NCI-H2196 treated with DMSO at 0.1 percent for 48 hours (cell line): ENCODE measurements at regions not wholly inside any gene's neighbourhood (a gene's known extent, or its start where the extent isn't known, plus 50 kb on each side); places are given as distances from the start of the nearest gene placed in this dataset.
"Not testable (repeated sequence)": the region's sequence is repeated elsewhere in the genome, so short reads cannot be mapped to it uniquely, and the experiment has no call there.

Experiments used
- DNase-seq: peaks from one replicate; lab custom pipeline; 2025; ENCODE audit not compliant: unreplicated experiment; lab: John Stamatoyannopoulos, UW

GRCh38 chr4:138634915-138635314 is 380.7 kb upstream of the NOCT start:
- DNase-seq, result no peak

DNA sequence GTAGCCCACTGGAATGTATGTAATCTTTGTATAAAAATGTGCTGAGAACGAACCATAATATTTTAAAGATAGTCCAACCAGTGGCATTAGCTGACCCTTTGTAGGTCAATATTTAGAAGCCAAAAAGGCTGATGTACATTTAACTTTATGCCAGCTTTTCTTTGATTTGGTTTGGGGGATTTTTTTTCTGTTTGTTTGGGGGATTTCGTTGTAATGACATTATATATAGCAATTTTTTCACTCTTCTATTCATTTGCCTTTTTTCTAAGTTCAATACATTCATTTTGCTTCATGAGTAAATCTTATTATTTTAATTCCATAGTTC is 382.0 kb upstream of the NOCT start:
- no peak for DNase-seq

DNA sequence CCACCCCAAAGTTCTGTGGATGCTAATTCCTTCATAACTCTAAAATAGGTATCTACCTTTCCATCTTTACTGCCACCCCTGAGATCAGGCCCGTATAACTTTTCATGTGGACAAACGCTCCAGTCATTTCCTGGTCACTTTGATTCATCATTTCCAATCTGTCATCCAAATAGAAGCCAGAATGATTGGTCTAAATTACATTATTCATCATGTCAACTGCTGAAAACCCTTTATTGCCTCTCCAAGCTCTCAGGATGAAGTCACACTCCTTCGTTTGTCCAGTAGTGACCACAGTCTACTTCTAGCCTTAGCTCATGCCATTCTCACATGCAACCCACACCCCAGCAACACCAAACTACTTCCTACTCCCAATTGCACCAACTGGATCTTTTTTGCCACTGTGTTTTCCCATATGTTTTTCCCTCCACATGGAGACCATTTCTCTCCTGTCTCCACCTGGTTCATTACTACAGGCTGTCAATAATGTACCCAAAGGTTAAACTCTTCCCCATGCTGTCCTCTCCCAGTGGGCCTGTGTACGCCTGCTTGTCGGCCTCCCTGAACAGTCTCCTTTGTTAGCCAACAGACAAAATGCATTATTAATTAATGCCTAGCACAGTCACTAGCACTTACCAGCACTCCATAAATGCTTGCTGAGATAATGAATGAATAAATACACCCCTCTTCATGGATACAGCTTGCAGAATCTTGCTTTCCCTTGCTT is 382.6 kb upstream of the NOCT start:
- no peak for DNase-seq

DNA sequence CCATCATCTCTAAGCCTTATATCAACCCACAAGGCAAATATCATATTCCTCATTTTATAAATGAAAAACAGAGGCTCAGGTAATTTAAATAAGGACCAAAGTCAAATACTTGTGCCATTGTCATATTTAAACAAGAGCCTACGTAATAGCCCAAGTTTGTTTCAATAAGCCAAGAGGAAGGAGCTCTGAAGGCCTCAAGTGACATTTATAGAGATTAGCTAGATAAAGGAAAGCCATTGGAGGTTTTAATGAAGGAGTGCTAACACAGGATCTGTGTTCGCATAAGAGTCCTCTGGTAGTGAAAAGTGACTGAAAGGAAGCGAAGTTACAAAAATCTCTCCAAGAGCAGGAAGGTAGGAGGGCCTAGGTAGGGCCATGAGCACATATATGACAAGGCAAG is 384.9 kb upstream of the NOCT start:
- no peak for DNase-seq

- no peak for DNase-seq
Observed at GRCh38 chr4:138629669-138630068, 385.9 kb upstream of the NOCT start.

- no peak for DNase-seq
Observed at GRCh38 chr4:138627096-138627495, 384.9 kb upstream of the SLC7A11 start.

DNA sequence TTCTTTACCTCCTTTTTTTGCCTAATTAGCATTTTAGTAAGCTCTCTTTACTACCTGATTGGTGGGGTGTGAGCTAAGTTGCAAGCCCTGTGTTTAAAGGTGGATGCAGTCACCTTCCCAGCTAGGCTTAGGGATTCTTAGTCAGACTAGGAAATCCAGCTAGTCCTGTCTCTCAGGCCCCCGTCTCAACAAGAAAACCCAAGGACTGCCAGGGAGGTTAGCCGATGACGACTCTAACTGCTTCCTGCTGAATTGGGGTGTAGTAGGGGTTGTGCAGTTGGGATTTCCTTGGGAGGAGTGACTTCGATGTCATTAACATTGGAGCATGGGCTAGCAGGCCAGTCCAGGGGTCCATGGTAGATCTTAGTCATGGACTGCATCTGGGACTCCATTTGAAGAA is 380.2 kb upstream of the SLC7A11 start:
- DNase-seq, result not testable (repeated sequence)

DNA sequence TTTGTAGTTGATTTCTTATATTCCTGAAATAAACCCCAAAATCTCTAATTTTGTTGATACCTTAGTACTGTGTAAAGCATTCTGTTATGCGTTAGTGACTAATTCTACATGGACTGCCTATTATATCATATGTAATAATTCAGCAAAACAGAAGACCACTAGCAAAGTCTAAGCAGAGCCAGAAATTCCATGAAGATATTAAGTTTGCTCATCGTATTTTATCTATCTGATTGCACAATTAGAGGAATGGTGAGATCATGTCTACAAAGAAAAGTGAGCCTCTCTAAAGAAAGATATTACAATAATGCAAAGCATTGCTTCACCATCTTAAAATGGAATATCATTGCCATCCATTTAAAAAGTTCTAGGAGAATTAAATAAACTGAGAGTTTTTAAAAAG is 374.6 kb upstream of the SLC7A11 start:
- no peak for DNase-seq

DNA sequence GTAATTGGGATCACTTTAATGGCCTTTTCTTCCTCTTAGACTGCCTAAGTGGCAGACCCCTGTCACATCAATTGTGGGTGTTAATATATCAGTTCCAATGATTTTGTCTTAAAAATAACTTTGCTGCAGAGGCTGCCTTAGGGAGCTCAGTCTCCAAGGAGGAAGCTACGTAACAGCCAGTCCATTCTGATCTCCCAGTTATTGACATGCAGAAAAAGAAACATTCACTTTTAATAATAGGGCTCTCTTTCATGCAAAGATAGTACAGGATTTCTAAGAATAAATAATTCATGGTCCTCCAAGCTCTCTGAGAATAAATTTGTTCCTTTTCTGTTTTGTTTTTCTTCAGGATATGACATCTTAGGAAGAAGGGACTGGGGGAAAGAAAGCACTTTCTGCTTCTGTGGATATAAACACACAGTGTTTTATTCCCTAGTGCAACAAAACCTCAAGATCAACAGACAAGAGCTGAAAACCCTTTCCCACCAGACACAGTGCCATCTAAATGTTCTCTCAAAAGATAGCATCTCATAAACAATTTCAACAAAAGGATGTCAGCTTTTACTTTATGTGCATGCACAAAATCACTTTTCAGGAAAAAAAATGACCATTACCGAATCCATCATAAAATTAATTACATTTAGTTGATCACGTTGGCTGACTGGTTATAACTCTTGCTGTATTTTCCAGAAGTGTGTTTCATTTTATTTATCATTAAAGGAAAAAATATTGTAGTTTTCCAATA is 372.4 kb upstream of the SLC7A11 start:
- no peak for DNase-seq

DNA sequence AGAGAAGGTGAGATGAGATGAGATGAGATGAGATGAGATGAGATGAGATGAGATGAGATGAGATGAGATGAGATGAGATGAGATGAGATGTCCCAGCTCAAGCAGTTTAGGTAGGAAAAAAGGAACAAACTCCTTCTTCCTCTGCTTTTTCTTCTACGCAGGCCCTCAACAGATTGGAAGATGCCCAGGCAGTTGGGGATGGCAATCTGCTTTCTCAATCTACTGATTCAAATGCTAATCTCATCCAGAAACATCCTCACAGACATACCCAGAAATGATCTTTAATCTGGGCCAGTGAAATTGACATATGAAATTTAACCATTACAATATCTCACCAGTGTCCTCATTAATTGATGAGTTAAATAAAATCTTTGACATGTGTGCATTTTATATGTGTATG is 370.3 kb upstream of the SLC7A11 start:
- DNase-seq, result no peak

GRCh38 chr4:138611721-138612120 is 369.6 kb upstream of the SLC7A11 start:
- no peak for DNase-seq

DNA sequence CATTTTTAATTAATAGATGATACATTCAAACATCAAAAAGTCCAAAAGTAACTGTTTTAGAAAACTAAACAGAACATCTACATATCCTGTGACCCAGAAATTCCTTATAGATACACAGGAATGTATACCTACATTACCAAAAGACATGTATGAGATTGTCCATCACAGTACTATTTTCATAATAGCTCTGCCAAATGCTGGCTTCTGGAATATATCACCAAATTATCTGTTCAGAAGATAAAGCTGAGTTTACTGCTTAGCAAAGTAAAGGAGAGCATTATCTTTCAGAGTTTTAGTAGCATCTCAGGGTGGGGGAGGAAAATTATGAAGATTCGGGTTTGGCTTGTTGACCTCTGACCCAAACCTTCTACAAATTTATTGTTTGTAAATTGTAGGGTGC is 368.9 kb upstream of the SLC7A11 start:
- DNase-seq, result no peak

DNA sequence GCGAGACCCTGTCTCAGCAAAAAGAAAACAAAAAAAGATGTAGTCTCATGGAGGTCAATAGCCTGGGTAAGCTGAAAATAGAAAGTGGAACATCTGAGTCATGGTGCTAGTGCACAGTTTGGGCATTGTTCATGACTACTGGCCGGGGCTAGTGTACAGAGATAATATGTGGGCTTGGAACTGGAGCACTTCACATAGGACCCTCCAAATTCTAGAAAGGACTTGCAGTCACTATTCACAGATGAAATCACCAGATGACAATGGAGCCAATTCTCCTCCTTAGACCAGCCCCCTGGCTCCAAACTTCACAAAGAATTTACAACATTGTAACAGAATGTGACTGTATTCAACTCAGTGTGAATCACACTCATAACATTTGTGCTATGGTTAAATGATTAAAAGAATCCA is 367.8 kb upstream of the SLC7A11 start:
- DNase-seq, result no peak

DNA sequence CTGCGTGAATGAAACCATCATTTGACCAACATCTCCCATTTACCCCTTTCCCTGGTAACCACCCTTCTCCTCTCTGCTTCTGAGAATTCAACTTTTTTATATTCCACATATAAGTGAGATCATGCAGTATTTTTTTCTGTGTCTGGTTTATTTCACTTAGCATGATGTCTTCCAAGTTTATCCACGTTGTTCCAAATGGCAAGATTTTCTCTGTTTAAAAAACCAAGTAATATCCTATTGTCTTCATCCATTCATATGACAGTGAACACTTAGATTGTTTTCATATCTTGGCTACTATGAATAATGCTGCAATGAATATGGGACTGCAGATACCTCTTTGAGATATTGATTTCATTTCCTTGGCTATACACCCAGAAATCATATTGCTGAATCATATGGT is 362.4 kb upstream of the SLC7A11 start:
- no peak for DNase-seq

GRCh38 chr4:138602664-138603063 is 360.5 kb upstream of the SLC7A11 start:
- DNase-seq, result no peak

- no peak for DNase-seq
Observed at GRCh38 chr4:138599965-138600364, 357.8 kb upstream of the SLC7A11 start.

DNA sequence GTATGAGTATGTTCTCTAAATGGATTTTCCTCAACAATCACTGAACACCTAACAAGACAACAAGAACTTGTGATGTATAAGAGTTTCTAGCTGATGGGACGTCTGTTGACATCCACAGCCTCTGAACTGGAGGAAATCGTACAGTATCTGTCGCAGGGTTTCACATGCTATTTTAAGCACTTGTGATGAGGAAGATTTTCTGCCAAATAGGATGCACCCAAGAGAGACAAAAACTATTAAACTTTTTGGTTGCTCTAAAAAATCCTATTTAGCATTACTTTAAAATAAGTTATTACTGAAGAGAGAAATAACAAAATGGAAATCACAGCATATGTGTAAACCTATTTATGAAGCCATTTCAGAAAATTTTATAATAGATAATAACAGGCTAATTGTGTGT is 356.1 kb upstream of the SLC7A11 start:
- DNase-seq, result no peak

DNA sequence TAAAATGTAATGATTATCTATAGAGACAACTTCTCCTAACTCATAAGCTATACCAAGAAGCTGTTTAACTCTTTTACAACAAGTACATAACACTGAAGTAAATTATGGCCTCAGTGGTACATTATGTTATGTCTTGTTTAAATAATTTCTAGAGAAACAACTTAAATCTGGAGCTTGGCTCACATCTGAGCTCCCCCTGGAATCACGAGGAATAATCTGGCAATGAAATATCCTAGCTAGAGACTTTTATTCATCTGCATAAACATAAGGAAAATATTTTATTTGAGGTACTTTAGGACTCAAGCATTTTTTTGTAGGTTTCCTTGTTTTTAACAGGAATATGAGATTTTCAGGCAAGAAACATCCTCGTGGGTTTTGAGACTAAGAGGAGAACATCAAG is 354.7 kb upstream of the SLC7A11 start:
- no peak for DNase-seq

- no peak for DNase-seq
Observed at GRCh38 chr4:138595731-138596460, 353.7 kb upstream of the SLC7A11 start.

GRCh38 chr4:138595171-138595570 is 353.0 kb upstream of the SLC7A11 start:
- no peak for DNase-seq

GRCh38 chr4:138592796-138593195 is 350.6 kb upstream of the SLC7A11 start:
- DNase-seq, result no peak

GRCh38 chr4:138591808-138592207 is 349.7 kb upstream of the SLC7A11 start:
- DNase-seq, result no peak
